ENCODE measurements at regions not wholly inside any gene's neighbourhood (a gene's known extent, or its start where the extent isn't known, plus 50 kb on each side); places are given as distances from the start of the nearest gene placed in this dataset.

- TF ChIP-seq SMC3 (conservative IDR thresholded peaks at IDR 0.05; ENCODE audit: poor library complexity) (no peak), RAD21 (conservative IDR thresholded peaks at IDR 0.05) (no peak), TAF1 (IDR thresholded peaks at IDR 0.05; ENCODE audit: low read depth) (no peak), EZH2 (IDR thresholded peaks at IDR 0.05; ENCODE audit: borderline replicate concordance, insufficient read depth, low read length, poor library complexity, severe bottlenecking) (no peak), MXI1 (conservative IDR thresholded peaks at IDR 0.05; ENCODE audit: poor library complexity, severe bottlenecking) (no peak), REST (IDR thresholded peaks at IDR 0.05; ENCODE audit: borderline replicate concordance) (no peak), POLR2AphosphoS5 (IDR thresholded peaks at IDR 0.05) (no peak), EP300 (conservative IDR thresholded peaks at IDR 0.05; ENCODE audit: poor library complexity, severe bottlenecking) (no peak)
- TF ChIP-seq, protein P1, sequence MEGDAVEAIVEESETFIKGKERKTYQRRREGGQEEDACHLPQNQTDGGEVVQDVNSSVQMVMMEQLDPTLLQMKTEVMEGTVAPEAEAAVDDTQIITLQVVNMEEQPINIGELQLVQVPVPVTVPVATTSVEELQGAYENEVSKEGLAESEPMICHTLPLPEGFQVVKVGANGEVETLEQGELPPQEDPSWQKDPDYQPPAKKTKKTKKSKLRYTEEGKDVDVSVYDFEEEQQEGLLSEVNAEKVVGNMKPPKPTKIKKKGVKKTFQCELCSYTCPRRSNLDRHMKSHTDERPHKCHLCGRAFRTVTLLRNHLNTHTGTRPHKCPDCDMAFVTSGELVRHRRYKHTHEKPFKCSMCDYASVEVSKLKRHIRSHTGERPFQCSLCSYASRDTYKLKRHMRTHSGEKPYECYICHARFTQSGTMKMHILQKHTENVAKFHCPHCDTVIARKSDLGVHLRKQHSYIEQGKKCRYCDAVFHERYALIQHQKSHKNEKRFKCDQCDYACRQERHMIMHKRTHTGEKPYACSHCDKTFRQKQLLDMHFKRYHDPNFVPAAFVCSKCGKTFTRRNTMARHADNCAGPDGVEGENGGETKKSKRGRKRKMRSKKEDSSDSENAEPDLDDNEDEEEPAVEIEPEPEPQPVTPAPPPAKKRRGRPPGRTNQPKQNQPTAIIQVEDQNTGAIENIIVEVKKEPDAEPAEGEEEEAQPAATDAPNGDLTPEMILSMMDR (IDR thresholded peaks at IDR 0.05; ENCODE audit: poor library complexity, severe bottlenecking), result no peak
- Histone ChIP-seq H3K9ac (ENCODE audit: low read length) (no peak overlapping the region), H4K20me1 (ENCODE audit: insufficient read depth) (no peaks in the 10 kb centered on the region), H3K4me2 (ENCODE audit: low read length) (no peak overlapping the region), H3K79me2 (replicated peaks; ENCODE audit: insufficient read depth, low read length) (no peaks in the 10 kb centered on the region), H2AFZ (ENCODE audit: low read depth, low read length) (no peak overlapping the region), H3K36me3 (ENCODE audit: insufficient read depth, low read length) (no peaks in the 10 kb centered on the region), H3K4me3 (ENCODE audit: low read length) (no peak overlapping the region), H3K9me2 (ENCODE audit: insufficient read depth, low read length) (no peaks in the 10 kb centered on the region), H3K27ac (ENCODE audit: low read length) (no peak overlapping the region), H3F3A (ENCODE audit: insufficient read depth, low read length, poor library complexity, severe bottlenecking) (no peaks in the 10 kb centered on the region), H3K27me3 (ENCODE audit: insufficient read depth, low read depth, low read length) (no peaks in the 10 kb centered on the region), H3K9me3 (ENCODE audit: low read length) (no peaks in the 10 kb centered on the region)
Measured at GRCh38 chr21:23612210-23612609, 1995.1 kb downstream of the MRPL39 start.

DNA sequence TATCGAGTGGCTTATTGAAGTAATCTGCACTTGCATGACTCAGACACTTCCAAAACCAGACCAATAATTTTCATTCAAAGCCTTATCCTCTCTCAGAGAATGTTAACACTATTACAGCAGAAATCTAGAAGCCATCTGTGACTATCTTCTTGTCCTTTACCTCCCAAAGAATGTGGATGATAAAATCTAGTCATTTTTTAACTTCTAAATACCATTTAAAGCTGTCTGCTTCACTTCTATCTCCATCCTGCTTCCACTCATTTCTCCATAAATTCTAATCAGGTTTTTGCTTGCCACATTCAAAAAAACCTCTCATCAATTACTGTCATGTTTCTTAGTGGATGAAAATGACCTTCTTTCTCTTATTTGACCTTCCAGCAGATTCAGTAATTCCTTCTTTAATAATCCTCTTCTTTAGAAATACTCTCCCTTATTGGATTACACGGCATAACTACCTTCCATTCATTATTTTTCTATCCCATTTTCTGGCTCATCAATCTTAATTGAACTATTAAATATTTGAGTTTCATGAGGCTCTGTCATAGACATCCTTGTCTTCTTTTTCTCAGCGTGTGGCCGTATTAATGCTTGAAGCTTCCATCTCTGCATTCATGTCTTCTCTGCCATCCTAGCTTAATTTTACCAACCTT lies 1999.4 kb downstream of the MRPL39 start:
- no peak overlapping the region for H2AFZ ChIP-seq (ENCODE audit: low read depth, low read length)
- no peak overlapping the region for H3K4me3 ChIP-seq (ENCODE audit: low read length)
- H3K79me2 ChIP-seq (replicated peaks; ENCODE audit: insufficient read depth, low read length), result no peaks in the 10 kb centered on the region
- H3K27me3 ChIP-seq (ENCODE audit: insufficient read depth, low read depth, low read length), result no peaks in the 10 kb centered on the region
- no peaks in the 10 kb centered on the region for H4K20me1 ChIP-seq (ENCODE audit: insufficient read depth)
- H3K36me3 ChIP-seq (ENCODE audit: insufficient read depth, low read length), result no peaks in the 10 kb centered on the region
- TF ChIP-seq POLR2AphosphoS5 (IDR thresholded peaks at IDR 0.05), result no peak
- TF ChIP-seq MXI1 (conservative IDR thresholded peaks at IDR 0.05; ENCODE audit: poor library complexity, severe bottlenecking), result no peak
- no peak for TF ChIP-seq RAD21 (conservative IDR thresholded peaks at IDR 0.05)
- TF ChIP-seq, protein P1 (IDR thresholded peaks at IDR 0.05; ENCODE audit: poor library complexity, severe bottlenecking), result no peak
- no peak for TF ChIP-seq TAF1 (IDR thresholded peaks at IDR 0.05; ENCODE audit: low read depth)
- TF ChIP-seq EZH2 (IDR thresholded peaks at IDR 0.05; ENCODE audit: borderline replicate concordance, insufficient read depth, low read length, poor library complexity, severe bottlenecking), result no peak
- no peak for TF ChIP-seq EP300 (conservative IDR thresholded peaks at IDR 0.05; ENCODE audit: poor library complexity, severe bottlenecking)
- TF ChIP-seq SMC3 (conservative IDR thresholded peaks at IDR 0.05; ENCODE audit: poor library complexity), result no peak
- no peak for TF ChIP-seq REST (IDR thresholded peaks at IDR 0.05; ENCODE audit: borderline replicate concordance)
- H3K9me3 ChIP-seq (ENCODE audit: low read length), result no peaks in the 10 kb centered on the region
- no peak overlapping the region for H3K4me2 ChIP-seq (ENCODE audit: low read length)
- H3F3A ChIP-seq (ENCODE audit: insufficient read depth, low read length, poor library complexity, severe bottlenecking), result no peaks in the 10 kb centered on the region
- no peaks in the 10 kb centered on the region for H3K9me2 ChIP-seq (ENCODE audit: insufficient read depth, low read length)
- H3K27ac ChIP-seq (ENCODE audit: low read length), result no peak overlapping the region
- H3K9ac ChIP-seq (ENCODE audit: low read length), result no peak overlapping the region

All from neural cell (in vitro differentiated cells).